ENCODE measurements at regions not wholly inside any gene's neighbourhood (a gene's known extent, or its start where the extent isn't known, plus 50 kb on each side); places are given as distances from the start of the nearest gene placed in this dataset.

- TF ChIP-seq CTCF (IDR thresholded peaks at IDR 0.05) (no peak), EZH2 (IDR thresholded peaks at IDR 0.05; ENCODE audit: borderline replicate concordance, insufficient read depth, low read depth, low read length, poor library complexity, severe bottlenecking) (no peak)
Observed at GRCh38 chr12:77357655-77358054, 292.3 kb upstream of the E2F7 start.
